Heart left ventricle (tissue), 13 donors: ENCODE measurements at regions not wholly inside any gene's neighbourhood (a gene's known extent, or its start where the extent isn't known, plus 50 kb on each side); places are given as distances from the start of the nearest gene placed in this dataset.

Source experiments
- POLR2A ChIP-seq, 2 donors: fragments of 450-650 bp; IDR thresholded peaks; one replicate each; pipeline ENCODE4 v1.6.1; 2017; ENCODE audit warnings: antibody characterized with exemption in 2 of 2, mild to moderate bottlenecking in 2 of 2, moderate library complexity in 2 of 2
- TF ChIP-seq, protein P1 (sequence below), 12 donors: fragments of 200-600 bp; sonication (generic) in 4 of 12; IDR thresholded peaks; one replicate each; pipeline versions ENCODE4 v1.5.0 to v1.8.0; 2018 to 2022; ENCODE audit warnings: antibody characterized with exemption in 12 of 12, mild to moderate bottlenecking in 5 of 12
- donor health status: ischemic (EF 13 %, LVEDD 7.1; RV severe dilation, severe dysfunction).
- donor health status: DM: no; HTN: yes; CAD: no.
- donor health status: DM: no; HTN: no; CAD: no.
- donor health status: ischemic (EF 25% LVEDD 6.9; RV normal size, moderate dysfunction).
- donor health status: ischemic (EF 25% LVEDD 5.7; RV mildly dilated, moderate dysfunction).
- donor health status: ischemic (EF 35%, LVEDD 5.7; RV mildly dilated, moderate dysfunction).
- donor health status: nonischemic (EF 11% LVEDD 7.7; RV severe dilation, severe dysfunction).
- donor health status: DM: yes; HTN: yes; CAD: no.
- donor health status: PGD.
- donor health status: ischemic (EF 29% LVEDD 5.4; RV normal size, mild dysfunction).
- donor health status: nonischemic (EF 23%, LVEDD 6.1; RV moderate dilation, normal function).

DNA sequence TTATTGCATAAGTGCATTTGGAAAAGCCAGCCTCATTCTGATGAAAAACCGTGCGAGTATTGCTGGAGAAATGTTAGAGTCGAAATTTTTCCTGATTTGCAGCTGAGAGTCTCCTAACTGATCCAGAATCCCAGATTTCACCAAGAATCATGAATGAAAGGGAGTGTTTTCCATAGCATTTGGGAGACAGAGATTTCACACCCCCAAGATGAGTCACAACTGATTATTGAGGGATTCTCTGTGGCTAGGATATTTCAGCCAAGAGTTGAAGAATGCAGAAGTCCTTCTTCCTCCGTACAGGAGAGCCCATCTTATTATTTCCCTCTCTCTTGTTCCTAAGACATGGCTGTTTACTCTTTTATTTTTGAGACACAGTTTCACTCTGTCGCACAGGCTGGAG, 82.2 kb upstream of the SALL4 start:
- TF ChIP-seq, protein P1, sequence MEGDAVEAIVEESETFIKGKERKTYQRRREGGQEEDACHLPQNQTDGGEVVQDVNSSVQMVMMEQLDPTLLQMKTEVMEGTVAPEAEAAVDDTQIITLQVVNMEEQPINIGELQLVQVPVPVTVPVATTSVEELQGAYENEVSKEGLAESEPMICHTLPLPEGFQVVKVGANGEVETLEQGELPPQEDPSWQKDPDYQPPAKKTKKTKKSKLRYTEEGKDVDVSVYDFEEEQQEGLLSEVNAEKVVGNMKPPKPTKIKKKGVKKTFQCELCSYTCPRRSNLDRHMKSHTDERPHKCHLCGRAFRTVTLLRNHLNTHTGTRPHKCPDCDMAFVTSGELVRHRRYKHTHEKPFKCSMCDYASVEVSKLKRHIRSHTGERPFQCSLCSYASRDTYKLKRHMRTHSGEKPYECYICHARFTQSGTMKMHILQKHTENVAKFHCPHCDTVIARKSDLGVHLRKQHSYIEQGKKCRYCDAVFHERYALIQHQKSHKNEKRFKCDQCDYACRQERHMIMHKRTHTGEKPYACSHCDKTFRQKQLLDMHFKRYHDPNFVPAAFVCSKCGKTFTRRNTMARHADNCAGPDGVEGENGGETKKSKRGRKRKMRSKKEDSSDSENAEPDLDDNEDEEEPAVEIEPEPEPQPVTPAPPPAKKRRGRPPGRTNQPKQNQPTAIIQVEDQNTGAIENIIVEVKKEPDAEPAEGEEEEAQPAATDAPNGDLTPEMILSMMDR (IDR thresholded peaks at IDR 0.05): no peak
- no peak for TF ChIP-seq POLR2A (IDR thresholded peaks at IDR 0.05)
